GM21529 (cell line): ENCODE measurements at regions not wholly inside any gene's neighbourhood (a gene's known extent, or its start where the extent isn't known, plus 50 kb on each side); places are given as distances from the start of the nearest gene placed in this dataset.
A peak's percentile ranks its signal among the peaks of the same experiment; 100 is the strongest.

Experiments used
- ATAC-seq: cut with Tn5 transposase; IDR thresholded peaks from one replicate; pipeline ENCODE4 v1.9.1; 2021; ENCODE audit not compliant: unreplicated experiment

DNA sequence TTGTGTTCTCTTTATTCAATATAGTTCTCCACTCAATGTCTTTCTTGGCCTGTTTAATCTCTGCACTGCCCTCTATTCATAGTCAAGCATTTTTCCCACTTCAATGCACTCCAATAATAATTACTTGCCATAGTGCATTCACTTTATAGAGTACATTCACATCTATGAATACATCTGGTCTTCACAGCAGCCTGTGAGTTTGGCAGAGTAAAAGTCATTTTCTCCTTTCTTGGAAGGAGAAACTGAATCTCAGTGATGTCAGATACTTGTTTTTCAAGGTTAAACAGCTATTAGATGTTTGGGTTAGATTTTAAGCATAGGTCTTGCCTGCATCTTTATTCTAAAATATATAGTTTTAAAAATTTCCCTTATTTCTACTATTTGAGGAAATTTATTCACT is 373.2 kb downstream of the TRIB2 start:
- ATAC-seq: no peak

- no peak for ATAC-seq
Measured at GRCh38 chr2:13091455-13091854, 374.7 kb downstream of the TRIB2 start.

- ATAC-seq: no peak
Measured at GRCh38 chr2:13091861-13092378, 375.2 kb downstream of the TRIB2 start.

- ATAC-seq: no peak
Measured at GRCh38 chr2:13093416-13093991, 376.8 kb downstream of the TRIB2 start.

DNA sequence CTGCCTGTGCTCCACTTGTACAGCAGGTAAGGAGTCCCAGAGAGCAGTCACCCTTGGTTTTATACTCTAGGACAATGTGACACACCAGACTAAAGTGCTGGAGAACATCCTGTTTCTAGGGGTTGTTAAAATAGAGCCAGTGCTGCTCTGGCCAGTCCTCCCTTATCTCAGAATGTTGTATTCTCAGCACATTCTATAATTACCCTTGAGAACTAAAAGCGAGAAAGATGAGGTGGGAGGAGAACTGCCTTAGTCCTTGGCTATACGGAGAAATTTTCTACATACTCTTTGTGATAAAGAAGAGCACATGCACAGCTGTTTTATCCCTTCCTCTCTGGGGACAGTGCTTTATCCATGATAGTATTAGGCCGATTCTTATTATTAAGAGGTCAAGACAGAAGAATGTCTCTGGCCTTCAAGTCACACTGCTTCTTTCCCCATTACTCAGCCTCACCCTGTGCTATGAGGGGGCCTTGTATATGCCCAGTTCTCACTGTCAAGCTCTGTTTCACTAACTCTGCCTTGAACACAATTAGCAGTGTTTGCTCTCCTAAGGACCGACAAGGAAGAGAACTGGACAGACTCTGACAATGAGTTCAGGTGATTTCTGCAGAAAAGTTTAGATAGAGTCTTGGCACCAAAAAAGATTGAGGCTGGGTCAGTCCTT is 385.8 kb downstream of the TRIB2 start:
- ATAC-seq: no peak

- ATAC-seq: no peak
Measured at GRCh38 chr2:13103151-13103550, 386.4 kb downstream of the TRIB2 start.

DNA sequence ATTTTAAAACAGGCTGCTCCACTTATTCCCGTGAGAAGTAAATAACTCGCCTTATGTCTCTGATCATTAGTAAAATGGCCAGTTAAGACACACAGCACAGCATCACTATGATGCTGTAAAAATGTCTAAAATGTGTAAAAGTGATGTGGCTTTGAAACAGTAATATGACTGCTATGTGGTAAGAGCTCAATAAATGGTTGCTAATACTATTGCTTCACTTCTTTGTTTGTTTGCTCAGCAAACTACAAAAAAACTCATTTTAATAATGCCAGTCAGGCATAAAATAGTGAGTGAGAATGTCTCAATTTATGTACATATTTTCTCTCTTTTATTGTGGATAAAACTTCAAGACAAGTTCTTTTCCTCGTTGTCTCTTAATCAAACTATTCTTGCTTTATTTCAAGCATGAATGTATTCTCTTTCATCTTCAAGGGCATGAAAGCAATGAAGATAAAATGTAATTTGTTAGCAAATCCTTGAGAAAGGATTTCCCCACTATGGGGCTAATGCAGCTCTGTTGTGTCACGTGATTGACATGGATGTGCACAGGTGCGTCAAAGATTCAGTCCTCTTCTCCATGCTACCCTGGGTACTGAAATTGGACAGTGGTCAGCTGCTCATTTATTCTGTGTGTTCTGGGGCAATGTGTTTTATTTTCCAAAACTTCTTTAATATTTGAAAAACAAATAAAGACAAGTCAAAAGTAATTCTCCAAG is 387.2 kb downstream of the TRIB2 start:
- ATAC-seq: no peak

DNA sequence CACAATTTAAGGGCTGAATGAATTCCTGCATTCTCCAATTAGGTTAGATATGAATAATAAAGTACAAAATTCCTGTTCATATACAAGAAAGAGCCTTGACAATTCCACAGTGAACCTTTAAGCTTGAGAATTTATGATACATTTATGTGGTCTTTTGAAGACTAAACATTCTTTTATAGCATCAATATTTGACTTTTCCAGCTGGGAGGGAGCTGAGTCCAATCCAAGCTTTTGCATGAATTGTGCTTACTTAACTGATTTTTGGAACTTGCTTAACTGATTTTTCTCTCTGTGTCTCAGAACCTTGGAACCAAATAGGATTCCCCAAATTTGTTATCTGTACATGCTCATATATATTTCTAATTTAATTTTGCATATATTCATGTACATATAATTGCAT is 388.0 kb downstream of the TRIB2 start:
- ATAC-seq: no peak

- peak; percentile 83 for ATAC-seq
Measured at GRCh38 chr2:13106302-13106701, 389.6 kb downstream of the TRIB2 start.

- ATAC-seq: no peak
Measured at GRCh38 chr2:13109516-13109915, 392.8 kb downstream of the TRIB2 start.

- no peak for ATAC-seq
Measured at GRCh38 chr2:13110825-13111224, 394.1 kb downstream of the TRIB2 start.

DNA sequence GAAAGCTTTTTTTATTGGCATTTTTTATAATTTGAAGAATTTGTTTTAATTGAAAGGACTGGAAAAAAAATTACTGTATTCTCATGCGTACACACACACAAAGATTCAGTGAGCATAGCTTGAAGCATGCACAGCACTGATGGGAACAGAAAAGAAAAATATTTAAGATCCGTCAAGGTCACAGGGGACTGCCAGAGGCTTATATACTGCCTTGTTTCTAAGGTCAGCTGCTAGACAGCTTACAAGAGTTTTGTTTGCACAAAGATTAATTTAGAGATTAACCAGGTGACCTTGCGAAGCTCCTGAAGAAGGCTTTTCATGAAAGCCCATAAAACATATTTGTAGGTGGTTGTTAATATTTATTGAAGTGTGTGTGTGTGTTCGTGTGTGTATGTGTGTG is 396.3 kb downstream of the TRIB2 start:
- no peak for ATAC-seq

DNA sequence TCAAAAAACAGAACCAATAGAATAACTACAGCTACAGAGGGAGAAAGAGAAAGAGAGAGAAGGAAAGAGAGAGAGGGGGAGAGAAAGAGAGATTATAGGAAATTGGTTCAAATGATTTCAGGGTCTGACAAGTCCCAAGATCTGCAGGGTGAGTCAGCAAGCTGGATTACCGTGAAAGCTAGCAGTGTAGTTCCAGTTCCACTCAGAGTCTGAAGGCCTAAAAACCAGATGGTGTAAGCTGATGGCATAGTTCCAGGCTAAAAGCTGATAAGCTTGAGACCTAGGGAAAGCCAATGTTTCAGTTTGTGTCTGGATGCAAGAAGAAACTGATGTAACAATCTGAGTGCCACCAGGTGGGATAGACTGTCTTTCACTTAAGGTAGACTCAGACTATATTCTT is 397.7 kb downstream of the TRIB2 start:
- no peak for ATAC-seq

DNA sequence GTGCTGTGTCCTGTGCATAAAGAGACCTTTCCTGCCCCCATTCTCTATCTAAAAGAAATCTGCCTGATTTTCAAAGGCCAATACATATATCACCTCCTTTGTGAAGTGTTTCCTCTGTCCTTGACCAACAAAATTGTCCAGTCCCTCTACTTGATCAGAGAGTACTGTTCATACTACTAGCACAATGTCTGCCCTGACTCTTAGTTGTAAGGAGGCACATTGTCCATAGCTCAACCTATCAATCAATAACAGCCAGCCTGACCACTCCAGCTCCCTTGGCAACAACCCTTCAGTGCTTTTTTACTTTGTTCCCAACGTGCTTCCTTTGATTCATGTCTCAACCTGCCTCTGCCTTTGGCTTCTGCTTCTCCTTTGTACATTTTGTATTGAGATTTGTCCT is 398.9 kb downstream of the TRIB2 start:
- ATAC-seq: no peak

DNA sequence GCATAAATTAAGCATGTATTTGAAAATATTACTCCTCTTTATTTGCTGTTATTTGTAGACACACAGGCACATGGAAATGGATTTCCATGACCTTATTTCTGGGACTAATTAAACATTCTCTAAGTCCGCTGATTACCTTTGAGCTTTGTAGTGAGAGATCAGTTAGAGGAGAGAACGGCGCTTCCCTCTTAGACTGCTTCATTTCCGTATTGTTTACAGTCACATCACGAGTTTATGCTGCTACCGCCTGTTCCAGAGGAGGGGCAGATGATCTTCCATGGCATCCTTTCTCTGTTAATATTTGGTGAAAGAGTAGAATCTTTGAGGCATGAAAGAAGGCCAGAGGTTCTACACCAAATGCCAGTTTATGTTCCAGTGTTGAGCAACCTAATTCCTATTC is 404.4 kb downstream of the TRIB2 start:
- no peak for ATAC-seq

DNA sequence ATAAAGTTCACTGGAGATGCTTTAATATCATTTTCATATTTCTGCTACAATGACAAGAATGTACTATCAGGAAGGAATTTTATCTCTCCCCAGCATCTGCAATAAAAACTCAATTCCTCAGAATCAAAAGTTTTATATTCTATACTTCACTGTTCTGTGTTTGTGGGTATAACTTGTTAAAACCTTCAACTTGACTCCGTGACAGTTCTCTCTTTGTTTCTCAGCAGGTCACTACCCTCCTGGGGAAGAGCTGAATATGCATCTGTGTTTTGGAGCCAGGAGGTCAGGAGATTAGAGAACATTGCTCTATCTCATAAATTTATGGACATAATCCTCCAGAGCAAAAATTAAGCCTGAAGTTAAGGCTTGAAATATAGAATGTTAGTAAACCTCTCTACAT is 411.4 kb downstream of the TRIB2 start:
- ATAC-seq: no peak

DNA sequence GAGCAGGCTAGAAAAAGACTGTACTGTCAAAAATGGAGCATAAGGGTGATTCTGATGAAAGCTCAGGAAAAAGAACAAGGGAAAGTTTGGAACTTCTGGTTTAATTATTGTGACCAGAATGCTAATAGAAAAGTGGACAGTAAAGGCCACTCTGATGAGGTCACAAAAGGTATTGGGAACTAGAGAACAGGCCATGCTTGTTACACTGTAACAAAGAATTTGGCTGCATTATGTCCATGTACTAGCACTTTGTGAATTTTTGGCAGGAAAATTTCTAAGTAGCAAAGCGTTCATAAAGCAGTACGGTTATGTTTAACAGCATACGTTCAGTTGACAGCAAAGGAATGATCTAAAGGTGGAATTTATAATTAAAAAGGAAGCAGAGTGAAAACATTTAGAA is 418.6 kb downstream of the TRIB2 start:
- ATAC-seq: no peak

GRCh38 chr2:13135856-13136255 is 419.1 kb downstream of the TRIB2 start:
- no peak for ATAC-seq

DNA sequence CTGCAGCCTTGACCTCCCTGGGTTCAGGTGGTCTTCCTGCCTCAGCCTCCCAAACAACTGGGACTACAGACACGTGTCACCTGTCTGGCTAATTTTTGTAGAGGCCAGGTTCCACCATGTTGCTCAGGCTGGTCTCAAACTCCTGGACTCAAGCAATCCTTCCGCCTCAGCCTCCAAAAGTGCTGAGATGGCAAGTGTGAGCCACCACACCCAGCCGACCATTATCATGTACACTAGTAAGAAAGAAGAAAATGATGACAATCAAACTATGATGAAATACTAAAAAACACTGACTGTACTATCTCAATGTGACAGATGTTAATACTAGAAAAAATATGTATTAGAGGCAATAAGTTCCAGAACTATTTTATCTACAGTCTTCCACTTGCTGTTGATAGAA is 420.9 kb downstream of the TRIB2 start:
- no peak for ATAC-seq

DNA sequence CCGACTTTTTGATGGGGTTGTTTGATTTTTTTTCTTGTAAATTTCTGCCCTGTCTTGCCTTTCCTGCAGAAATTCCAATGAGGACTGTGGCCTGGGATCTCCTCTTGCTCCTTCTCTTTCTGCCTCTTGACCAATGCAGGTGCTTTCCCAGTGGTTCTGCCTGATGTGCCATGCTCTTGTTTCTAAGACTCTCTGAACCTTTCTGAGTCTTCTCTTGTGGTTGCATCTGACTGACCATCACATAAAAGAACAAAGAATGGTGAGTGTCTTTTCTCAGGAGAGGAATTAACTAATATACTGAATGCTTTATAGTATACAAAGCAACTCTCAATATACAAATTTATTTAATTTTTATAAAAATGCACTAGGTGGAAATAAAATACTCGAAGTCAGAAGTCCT is 424.6 kb downstream of the TRIB2 start:
- no peak for ATAC-seq

DNA sequence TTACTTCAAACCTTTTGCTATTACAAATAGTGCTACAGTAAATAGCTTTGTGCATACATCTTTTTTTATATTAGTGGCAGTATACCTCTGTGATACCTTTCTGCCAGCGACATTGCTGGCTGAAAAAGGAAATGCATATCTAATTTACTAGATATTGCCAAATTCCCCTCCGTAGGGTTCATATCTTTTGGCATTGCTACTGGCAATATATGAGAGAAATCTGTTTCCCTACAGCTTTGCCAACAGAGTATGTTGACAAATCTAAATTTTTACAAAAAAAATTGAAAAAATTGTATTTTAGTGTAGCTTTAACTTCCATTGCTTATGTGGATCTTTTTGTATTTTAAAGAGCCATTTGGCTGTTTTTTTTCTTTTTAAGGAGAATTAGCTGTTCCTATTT is 426.7 kb downstream of the TRIB2 start:
- ATAC-seq: no peak

- no peak for ATAC-seq
Measured at GRCh38 chr2:13156916-13157315, 440.2 kb downstream of the TRIB2 start.
